ENCODE measurements at regions not wholly inside any gene's neighbourhood (a gene's known extent, or its start where the extent isn't known, plus 50 kb on each side); places are given as distances from the start of the nearest gene placed in this dataset.

DNA sequence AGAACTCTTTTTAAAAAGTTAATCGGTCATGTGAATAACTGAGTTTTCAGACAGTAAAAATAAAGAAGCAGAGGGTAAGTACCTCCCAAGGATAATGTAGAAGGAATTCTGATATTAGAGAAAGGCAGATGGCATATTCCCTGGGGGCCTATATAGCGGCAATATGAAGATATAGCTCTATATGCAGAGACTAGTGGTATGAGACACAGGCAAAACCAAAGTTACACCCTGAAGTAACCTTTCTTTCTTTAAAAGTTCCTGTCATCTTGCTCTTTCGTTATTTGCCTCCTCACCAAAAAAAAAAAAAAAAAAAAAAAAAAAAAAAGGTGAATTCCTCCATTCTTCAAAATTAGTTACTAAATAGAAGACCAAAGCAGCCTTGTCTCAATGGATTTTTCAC is 76.2 kb upstream of the ARHGAP32 start:
- no peak for DNase-seq (ENCODE audit: low read depth in 4 of 4, low spot score in 1 of 4)

DNA sequence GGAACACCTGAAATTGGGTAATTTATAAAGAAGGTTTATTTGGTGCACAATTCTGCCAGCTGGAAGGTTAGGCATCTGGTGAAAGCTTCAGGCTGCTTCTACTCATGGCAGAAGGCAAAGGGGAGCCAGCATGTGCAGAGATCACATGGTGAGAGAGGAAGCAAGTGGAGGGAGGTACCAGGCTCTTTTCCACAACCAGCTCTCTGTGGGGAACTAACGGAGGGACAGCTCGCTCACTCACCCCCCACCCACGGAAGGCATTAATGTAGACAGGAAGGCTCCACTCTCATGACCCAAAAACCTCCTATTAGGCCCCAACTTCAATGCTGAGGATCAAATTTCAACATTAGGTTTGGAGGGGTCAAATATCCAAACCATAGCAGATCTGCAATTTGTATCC is 75.6 kb upstream of the ARHGAP32 start:
- DNase-seq (ENCODE audit: low read depth in 4 of 4, low spot score in 1 of 4) = no peak

DNA sequence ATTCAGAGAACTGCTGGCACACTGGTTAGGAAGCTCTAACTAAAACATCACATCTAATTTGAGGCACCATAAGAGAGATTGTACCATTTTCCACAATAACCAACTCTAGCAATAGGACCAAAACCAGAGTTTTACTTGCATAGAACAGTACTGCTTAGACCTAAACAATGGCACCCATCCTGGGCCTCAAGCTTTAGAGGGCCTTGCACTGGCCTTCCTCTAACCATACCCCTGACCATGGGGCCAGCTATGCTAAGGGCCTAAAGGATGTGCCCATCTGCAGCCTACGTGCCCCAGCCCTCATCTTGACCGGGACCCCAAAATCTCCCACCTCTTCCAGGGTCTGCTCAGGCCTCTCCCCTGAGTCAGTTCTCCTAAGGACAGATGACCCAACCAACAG is 74.4 kb upstream of the ARHGAP32 start:
- no peak for DNase-seq (ENCODE audit: low read depth in 4 of 4, low spot score in 1 of 4)

DNA sequence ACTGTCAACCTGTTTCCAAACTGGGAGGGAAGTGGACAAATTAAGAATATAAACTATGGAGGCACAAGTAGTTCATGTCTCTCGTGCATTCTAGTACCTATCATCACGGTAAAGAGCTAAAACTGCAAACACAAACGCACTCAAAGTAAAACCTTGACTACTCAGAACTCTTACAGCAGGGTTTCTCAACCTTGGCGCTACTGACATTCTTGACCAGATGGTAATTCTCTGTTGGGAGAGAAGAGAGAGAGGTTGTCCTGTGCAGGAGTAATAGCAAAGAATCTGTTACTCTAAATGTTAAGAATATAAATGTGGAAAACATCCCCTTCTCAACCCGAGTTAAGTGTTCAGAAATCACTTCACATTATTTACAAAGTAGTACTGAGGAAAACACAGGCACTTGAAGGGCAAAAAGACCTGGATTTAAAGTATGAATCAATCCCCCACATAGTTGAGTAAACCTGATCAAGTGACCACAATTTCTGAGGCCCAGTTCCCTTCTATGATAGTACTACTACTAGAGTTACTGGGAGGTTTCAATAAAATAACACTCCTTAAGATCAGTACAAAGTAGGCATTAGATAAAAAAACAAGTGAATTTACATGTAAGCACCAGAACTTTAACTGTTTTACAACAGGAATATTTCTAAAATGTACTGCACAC is 73.1 kb upstream of the ARHGAP32 start:
- no peak for DNase-seq (ENCODE audit: low read depth in 4 of 4, low spot score in 1 of 4)

DNA sequence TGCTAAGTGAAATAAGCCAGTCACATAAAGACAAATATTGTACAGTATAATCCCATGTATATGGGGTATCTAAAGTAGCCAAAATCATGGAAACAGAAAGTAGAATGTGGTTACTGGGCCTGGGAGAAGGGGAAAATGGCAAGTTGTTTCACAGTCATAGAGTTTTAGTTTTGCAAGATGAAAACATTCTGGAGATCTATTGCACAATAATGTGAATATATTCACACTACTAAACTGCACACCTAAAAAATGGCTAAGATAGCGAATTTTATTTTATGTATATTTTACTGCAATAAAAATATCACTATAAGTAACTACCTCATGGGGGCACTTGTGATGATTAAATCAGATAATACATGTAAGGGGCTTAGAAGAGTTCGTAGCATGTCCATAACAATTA is 72.0 kb upstream of the ARHGAP32 start:
- DNase-seq (ENCODE audit: low read depth in 4 of 4, low spot score in 1 of 4) = no peak

DNA sequence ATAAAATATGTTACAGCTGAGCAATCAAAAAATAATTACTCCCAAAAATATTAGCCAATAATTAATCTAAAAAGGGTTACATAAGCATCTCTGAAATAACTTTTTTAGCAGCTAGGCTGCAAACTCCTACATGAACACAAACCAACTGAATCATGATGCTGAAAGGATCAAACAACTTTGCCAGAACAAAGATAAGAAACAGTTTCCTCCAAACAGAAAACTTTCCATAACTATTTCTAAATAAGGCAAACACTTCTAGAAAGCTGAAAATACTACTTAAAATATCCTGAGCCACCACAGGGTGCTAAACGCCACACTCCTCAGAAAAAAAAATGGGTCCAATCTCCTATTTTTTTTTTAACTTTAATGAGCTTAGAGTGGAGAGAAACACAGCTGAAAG is 68.6 kb upstream of the ARHGAP32 start:
- DNase-seq (ENCODE audit: low read depth in 4 of 4, low spot score in 1 of 4) = no peak

DNA sequence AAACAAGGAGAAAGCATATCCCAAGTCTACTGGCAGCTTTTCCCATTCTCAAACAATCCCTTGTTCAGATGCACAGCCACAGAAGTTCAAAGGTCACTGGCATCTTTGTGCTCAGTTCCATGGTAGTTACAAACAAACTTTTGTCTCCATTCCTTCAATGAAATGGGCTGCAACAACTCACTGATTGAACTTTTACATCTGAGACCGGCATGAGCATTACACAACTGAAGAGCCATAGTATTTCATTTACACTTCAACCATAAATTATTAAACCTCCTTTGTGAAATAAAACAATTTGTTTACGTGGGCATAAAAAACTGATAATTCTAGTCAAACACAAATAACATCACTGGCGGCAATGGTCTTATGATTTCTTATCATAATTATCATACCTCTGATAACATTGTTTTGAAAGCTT is 67.8 kb upstream of the ARHGAP32 start:
- DNase-seq (ENCODE audit: low read depth in 4 of 4, low spot score in 1 of 4) = no peak

DNA sequence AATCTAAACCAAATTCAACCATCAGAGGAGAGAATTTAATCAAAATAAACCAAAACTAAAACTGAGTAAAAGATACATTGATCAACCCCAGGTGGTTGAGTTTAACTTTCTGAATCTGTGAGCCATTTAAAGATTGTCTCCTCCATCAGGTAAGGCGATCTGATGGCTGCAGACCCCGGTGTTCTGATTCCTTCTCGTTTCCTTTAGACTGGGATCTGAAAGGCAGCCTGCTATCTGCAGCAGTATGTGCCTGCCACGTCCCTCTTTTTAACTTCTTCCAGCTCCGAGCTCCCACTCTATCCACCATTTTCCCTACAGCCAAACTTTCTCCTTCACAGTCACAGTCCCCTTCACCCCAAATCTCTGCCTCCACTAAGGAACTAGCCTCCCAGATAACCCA is 66.1 kb upstream of the ARHGAP32 start:
- no peak for DNase-seq (ENCODE audit: low read depth in 4 of 4, low spot score in 1 of 4)

DNA sequence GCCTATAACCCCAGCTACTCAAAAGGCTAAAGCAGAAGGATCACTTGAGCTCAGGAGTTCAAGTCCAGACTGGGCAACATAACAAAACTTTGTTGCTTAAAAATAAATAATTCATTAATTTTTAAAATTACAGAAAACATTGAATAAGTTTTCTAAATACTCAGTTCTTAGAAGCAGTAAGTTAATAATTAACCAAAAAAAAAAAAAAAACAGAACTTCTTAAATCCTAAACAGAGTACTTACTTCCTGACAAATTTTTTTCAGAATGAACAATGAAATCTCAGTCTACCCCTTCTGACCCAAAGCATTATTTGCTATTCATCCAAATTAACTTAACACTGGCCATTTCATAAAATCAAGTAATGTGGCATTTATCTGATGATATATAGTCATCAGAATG is 65.4 kb upstream of the ARHGAP32 start:
- no peak for DNase-seq (ENCODE audit: low read depth in 4 of 4, low spot score in 1 of 4)

DNA sequence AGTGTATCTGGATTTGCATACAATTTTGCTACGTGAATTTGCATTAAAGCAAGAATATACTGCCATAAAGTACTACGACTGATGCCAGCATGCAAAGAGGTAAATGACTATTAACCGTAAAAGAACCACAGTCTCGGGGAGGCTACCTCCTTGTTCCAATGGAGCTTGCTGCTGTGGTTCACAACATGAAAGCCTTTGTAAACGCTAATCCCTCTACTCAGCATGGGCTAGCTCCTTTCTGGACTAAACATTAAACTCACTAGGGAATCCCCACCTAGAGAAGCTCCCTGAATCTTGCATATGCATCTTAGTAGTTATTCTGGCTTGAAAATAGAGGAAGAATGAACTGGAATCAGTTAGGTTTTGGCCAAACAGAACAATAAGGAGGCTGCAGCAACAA is 60.5 kb upstream of the ARHGAP32 start:
- DNase-seq (ENCODE audit: low read depth in 4 of 4, low spot score in 1 of 4) = no peak

DNA sequence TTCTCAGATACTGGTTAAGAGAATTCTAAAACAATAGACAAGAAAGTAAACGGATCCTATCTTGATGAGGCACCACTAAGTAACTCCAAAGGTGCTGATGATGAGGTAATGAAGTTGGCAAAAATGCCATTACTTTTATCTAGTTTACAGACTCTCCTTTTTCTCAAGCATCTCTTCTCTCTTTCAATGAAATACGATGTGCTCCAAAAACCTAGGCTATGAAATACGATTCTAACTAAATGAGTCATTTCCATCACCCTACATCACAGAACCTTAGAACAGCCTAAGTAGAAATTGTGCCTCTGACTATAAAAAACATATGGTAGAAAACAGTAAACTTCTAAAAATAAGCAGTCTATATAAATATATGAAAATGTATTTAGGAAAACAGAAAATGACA is 58.9 kb upstream of the ARHGAP32 start:
- no peak for DNase-seq (ENCODE audit: low read depth in 4 of 4, low spot score in 1 of 4)

DNA sequence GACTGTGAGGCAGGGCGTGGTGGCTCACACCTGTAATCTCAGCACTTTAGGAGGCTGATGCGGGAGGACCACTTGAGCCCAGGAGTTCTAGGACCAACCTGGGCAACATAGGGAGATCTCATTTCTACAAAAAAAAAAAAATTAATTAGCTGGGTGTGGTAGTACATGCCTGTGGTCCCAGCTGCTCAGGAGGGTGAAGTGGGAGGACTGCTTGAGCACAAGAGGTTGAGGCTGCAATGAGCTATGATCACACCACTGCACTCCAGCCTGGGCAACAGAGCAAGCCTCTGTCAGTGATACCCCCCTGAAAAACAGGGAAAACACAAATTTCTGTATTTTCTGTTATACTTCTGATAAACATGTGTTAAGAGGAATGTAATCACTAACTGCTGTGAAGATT is 57.8 kb upstream of the ARHGAP32 start:
- DNase-seq (ENCODE audit: low read depth in 4 of 4, low spot score in 1 of 4) = no peak

DNA sequence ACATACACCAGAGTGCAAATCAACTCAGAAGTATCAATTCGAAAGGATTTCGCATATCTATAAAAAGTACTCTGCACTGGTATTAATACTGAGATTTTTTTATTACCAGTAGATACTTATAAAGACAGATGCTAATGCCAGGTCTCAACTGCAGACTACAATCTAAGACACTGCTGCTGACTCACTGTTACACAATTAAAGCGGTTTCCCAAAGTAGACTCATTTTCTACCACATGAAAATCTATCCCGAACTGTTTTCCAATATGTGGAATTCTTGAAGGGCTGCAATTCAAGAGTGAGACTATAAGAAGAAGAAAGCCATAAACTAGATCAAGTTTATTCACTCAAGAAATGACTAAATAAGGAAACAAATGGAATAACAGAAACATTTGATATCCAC is 57.2 kb upstream of the ARHGAP32 start:
- no peak for DNase-seq (ENCODE audit: low read depth in 4 of 4, low spot score in 1 of 4)

DNA sequence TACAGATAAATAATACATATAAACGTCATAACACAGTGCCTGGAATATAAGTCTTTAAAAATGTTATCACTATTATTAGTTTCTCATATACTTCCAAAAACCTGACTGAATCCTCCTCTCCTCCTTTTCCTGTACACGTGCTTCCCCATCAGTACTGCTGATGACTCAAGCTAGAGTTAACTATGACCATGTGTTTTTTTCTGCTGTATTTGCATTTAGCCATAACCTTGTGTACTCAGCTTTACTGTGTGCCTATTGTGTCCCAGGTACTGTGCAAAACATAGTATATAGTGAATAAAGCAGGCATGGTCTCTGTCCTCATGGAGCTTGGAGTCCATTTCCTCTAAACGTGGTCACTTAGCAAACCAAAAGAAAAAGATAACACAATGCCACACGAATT is 56.5 kb upstream of the ARHGAP32 start:
- no peak for DNase-seq (ENCODE audit: low read depth in 4 of 4, low spot score in 1 of 4)

DNA sequence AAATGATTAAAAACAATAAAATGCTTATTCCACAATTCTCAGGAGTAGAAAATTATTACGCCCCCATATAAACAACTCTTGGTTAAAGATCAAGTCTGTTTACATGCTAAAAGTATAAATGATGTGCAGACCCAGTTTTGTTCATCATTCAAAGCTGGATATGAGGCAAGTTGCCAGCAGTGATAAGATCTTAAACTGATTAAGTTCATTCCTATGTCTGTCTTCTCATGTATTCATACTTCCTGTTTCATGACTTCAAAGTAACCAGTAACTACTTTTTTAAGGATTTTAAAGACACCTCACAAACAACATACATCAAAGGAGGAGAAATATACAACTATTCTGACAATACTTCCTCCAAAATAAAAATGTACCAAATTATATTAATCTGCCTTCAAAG is 55.0 kb upstream of the ARHGAP32 start:
- DNase-seq (ENCODE audit: low read depth in 4 of 4, low spot score in 1 of 4) = no peak

DNA sequence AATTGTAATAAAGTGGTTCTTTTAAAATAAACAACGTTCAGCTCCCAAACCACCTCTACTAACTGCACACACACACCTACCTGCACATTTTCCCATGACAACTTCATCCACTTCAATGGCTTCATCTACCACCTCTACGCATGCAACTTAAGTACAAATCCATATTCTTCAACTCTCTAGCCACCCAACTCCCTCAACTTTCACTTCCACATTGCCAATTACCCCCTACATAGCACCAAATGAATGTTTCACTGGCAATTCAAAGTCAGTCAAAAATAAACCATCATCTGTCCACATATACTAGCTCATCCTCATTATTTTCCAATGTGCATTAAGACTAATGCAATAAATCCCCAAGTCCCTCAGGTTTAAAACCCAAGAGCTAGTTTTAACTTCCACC is 50.7 kb upstream of the ARHGAP32 start:
- no peak for DNase-seq (ENCODE audit: low read depth in 4 of 4, low spot score in 1 of 4)

Data from stimulated activated CD4-positive, alpha-beta T cell treated with anti-CD3 and anti-CD28 coated beads, Interleukin-1b, Interleukin-23, amount 100 ng/mL, for 24 hours (primary cell).